Endothelial cell of umbilical vein (primary cell): ENCODE measurements at regions not wholly inside any gene's neighbourhood (a gene's known extent, or its start where the extent isn't known, plus 50 kb on each side); places are given as distances from the start of the nearest gene placed in this dataset.
"Not testable (repeated sequence)": the region's sequence is repeated elsewhere in the genome, so short reads cannot be mapped to it uniquely, and the experiment has no call there.

Source experiments
- BruUV-seq: library from RNA; stranded (reverse); fragments of 400-500 nt; replicated peaks from 2 replicates; lab custom pipeline; 2021; lab: Mats Ljungman, UMichigan
- CTCF ChIA-PET: fragments of 300-600, 350-600 bp; sonication (Branson Sonifier 250); formaldehyde crosslinking; loops from one replicate; lab custom pipeline; 2021; ENCODE audit warnings: antibody characterized with exemption, inconsistent platforms; lab: Charles Lee
- POLR2A ChIA-PET: fragments of 300-600, 350-600 bp; sonication (Branson Sonifier 250); formaldehyde crosslinking; loops from one replicate; lab custom pipeline; 2021; ENCODE audit warnings: antibody characterized with exemption, inconsistent platforms; lab: Charles Lee
- DNase-seq: peaks from one replicate; pipeline ENCODE4 v3.0.0-alpha.2; 2011; ENCODE audit warnings: low read depth, low spot score
- FAIRE-seq: peaks from 2 replicates; lab custom pipeline; 2011; peaks lifted over from hg19 to GRCh38; lab: Jason Lieb, UNC
- H2AFZ ChIP-seq: 2 replicates; pipeline ENCODE4 v1.6.0; 2012; ENCODE audit warnings: low read depth, low read length, control low read depth, inconsistent platforms
- H3K27ac ChIP-seq: 2 replicates; pipeline ENCODE4 v1.5.1; 2011; ENCODE audit warnings: low read depth, mild to moderate bottlenecking, control low read depth, low read length, moderate library complexity; ENCODE audit not compliant: insufficient read depth
- H3K27me3 ChIP-seq, 2 experiments: 2 replicates each; pipeline versions ENCODE4 v1.6.0 to v1.6.1; 2011; ENCODE audit warnings: low read length in 2 of 2, mixed read lengths in 1 of 2; ENCODE audit not compliant: control insufficient read depth in 2 of 2, insufficient read depth in 2 of 2
- H3K36me3 ChIP-seq, 2 experiments: 2 replicates in 1 of 2; 3 replicates in 1 of 2; pipeline ENCODE4 v1.5.1; 2011; ENCODE audit warnings: low read length in 2 of 2, mild to moderate bottlenecking in 1 of 2, moderate library complexity in 1 of 2; ENCODE audit not compliant: control insufficient read depth in 2 of 2, insufficient read depth in 2 of 2; ENCODE audit errors: extremely low read depth in 1 of 2
- H3K4me1 ChIP-seq: 3 replicates; pipeline ENCODE4 v1.5.1; 2011; ENCODE audit warnings: mild to moderate bottlenecking, low read length; ENCODE audit not compliant: control insufficient read depth, insufficient read depth; ENCODE audit errors: extremely low read depth
- H3K4me2 ChIP-seq: 2 replicates; pipeline ENCODE4 v1.6.1; 2011; ENCODE audit warnings: low read length, control low read depth, mixed read lengths; ENCODE audit not compliant: insufficient read depth
- H3K4me3 ChIP-seq, 3 experiments: fragments of 200-600 bp in 1 of 3; sonication (generic), shearing (Covaris generic) in 1 of 3; replicated peaks in 1 of 3; 2 replicates each; pipeline ENCODE4 v1.5.1; 2011 to 2016; ENCODE audit warnings: control low read depth in 3 of 3, low read length in 3 of 3, mild to moderate bottlenecking in 2 of 3, inconsistent platforms in 1 of 3, low read depth in 1 of 3, moderate library complexity in 1 of 3; ENCODE audit not compliant: insufficient read depth in 1 of 3
- H3K79me2 ChIP-seq: 2 replicates; pipeline ENCODE4 v1.6.0; 2012; ENCODE audit warnings: low read length, inconsistent platforms; ENCODE audit not compliant: control insufficient read depth, insufficient read depth
- H3K9ac ChIP-seq: replicated peaks from 2 replicates; pipeline ENCODE3; 2011; ENCODE audit warnings: low read length, control low read depth; ENCODE audit not compliant: insufficient read depth; ENCODE audit errors: extremely low read depth
- H3K9me1 ChIP-seq: replicated peaks from 3 replicates; pipeline ENCODE4 v1.6.0; 2011; ENCODE audit warnings: mild to moderate bottlenecking, low read length; ENCODE audit not compliant: control insufficient read depth, insufficient read depth; ENCODE audit errors: extremely low read depth
- H3K9me3 ChIP-seq: replicated peaks from 2 replicates; pipeline ENCODE4 v1.5.1; 2012; ENCODE audit warnings: low read length, inconsistent platforms; ENCODE audit not compliant: control insufficient read depth, insufficient read depth
- H4K20me1 ChIP-seq: replicated peaks from 2 replicates; pipeline ENCODE3; 2011; ENCODE audit warnings: mild to moderate bottlenecking, low read length; ENCODE audit not compliant: control insufficient read depth, insufficient read depth; ENCODE audit errors: extremely low read depth
- FOS ChIP-seq: IDR thresholded peaks from 2 replicates; pipeline ENCODE4 v1.6.1; 2011; ENCODE audit warnings: mild to moderate bottlenecking, low read length, moderate library complexity, borderline replicate concordance; ENCODE audit not compliant: insufficient read depth
- GATA2 ChIP-seq: IDR thresholded peaks from 2 replicates; pipeline ENCODE4 v1.7.0; 2011; ENCODE audit warnings: low read depth, mild to moderate bottlenecking, moderate library complexity, mixed read lengths, low read length; ENCODE audit not compliant: insufficient read length, insufficient read depth
- JUN ChIP-seq: IDR thresholded peaks from 2 replicates; pipeline ENCODE4 v1.6.1; 2011; ENCODE audit warnings: borderline replicate concordance, low read depth; ENCODE audit not compliant: insufficient read length, insufficient read depth
- MAX ChIP-seq: IDR thresholded peaks from 2 replicates; pipeline ENCODE4 v1.6.1; 2011; ENCODE audit not compliant: insufficient read depth, insufficient read length
- POLR2A ChIP-seq: IDR thresholded peaks from 2 replicates; pipeline ENCODE4 v1.6.1; 2012; ENCODE audit warnings: low read depth, mild to moderate bottlenecking, control low read depth, low read length
- POLR2AphosphoS5 ChIP-seq: IDR thresholded peaks from 2 replicates; pipeline ENCODE4 v1.6.1; 2012; ENCODE audit warnings: low read depth, mild to moderate bottlenecking, control low read depth, low read length, moderate library complexity; ENCODE audit not compliant: insufficient read depth
- dilution Hi-C: fragments of 300-500 bp; cut with MboI; formaldehyde crosslinking; loops from one replicate; pipeline ENCODE4 v1.15.0; 2019; ENCODE audit warnings: low sequenced_read_pairs; ENCODE audit not compliant: extremely low pct_ligation_motif_present
- intact Hi-C: fragments of 100-400 bp; cut with micrococcal nuclease; formaldehyde crosslinking; loops from one replicate; pipeline ENCODE4 v1.10.0; 2022

GRCh38 chr12:124223733-124224138 lies 71.2 kb upstream of the RFLNA start:
- CTCF ChIA-PET = interaction anchor here (1.6 kb wide), 1 partner anchor 170 kb away, joined by 3 read pairs; no protein-coding TSS in a partner anchor

DNA sequence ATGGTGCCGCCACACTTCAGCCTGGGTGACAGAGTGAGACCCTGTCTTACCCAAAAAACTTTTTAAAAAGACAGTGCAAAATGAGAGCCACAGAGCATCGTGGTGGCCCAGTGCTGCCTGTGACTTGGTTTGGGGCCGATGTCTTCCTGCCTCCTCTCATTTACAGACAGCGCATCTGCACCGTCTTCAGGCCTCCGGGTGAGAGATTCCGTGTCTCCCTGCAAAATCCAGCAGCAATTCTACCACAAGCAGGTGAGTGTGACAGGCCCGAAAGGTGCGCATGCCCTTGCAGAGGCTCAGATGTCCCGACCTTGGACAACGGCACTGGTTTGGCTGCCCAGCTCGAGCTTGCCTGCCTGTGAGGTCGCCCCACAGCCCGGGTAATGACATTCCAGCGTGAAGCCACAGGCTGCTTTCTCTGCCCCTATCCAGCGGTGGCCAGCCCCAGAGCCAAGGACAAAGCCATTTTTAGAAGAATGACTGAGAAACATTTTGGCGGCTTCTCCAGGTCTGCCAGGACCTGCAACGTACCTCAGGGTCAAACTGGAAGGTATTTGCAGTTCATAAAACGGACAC lies 70.3 kb upstream of the RFLNA start:
- no peak for FAIRE-seq
- H3K4me1 ChIP-seq = no peaks in the 10 kb centered on the region
- no peaks in the 10 kb centered on the region for H3K9me3 ChIP-seq
- no TSS peak for BruUV-seq
- no peak for DNase-seq
- H4K20me1 ChIP-seq = no peaks in the 10 kb centered on the region
- H3K4me3 ChIP-seq = no peak overlapping the region
- H3K36me3 ChIP-seq = no peaks in the 10 kb centered on the region
- intact Hi-C loops (no loop called here), dilution Hi-C loops (no loop called here)
- no peak overlapping the region for H3K27ac ChIP-seq
- no peak for TF ChIP-seq POLR2AphosphoS5
- no peak for TF ChIP-seq FOS
- TF ChIP-seq MAX = no peak
- no peak for TF ChIP-seq POLR2A
- TF ChIP-seq JUN = no peak
- TF ChIP-seq GATA2 = no peak
- no peaks in the 10 kb centered on the region for H3K79me2 ChIP-seq
- ChIA-PET CTCF (interaction anchor here (1.6 kb wide), 1 partner anchor 171 kb away, joined by 3 read pairs; no protein-coding TSS in a partner anchor), POLR2A (no interaction called here)
- H2AFZ ChIP-seq = no peak overlapping the region
- H3K9me1 ChIP-seq = no peaks in the 10 kb centered on the region
- H3K4me2 ChIP-seq = no peak overlapping the region
- no peak overlapping the region for H3K9ac ChIP-seq
- H3K27me3 ChIP-seq = no peaks in the 10 kb centered on the region

More at GRCh38 chr12:124223733-124224138, 71.2 kb upstream of the RFLNA start:
- intact Hi-C loops, H3K9me1 ChIP-seq, H3K4me2 ChIP-seq, H3K27ac ChIP-seq, DNase-seq, H2AFZ ChIP-seq, H3K4me1 ChIP-seq, BruUV-seq, FAIRE-seq, H4K20me1 ChIP-seq, H3K36me3 ChIP-seq, dilution Hi-C loops, H3K9me3 ChIP-seq, H3K4me3 ChIP-seq, H3K9ac ChIP-seq, H3K27me3 ChIP-seq, H3K79me2 ChIP-seq, POLR2A ChIA-PET: not testable (repeated sequence)
